Peyer's patch (tissue), 4 donors: ENCODE measurements at regions not wholly inside any gene's neighbourhood (a gene's known extent, or its start where the extent isn't known, plus 50 kb on each side); places are given as distances from the start of the nearest gene placed in this dataset.

Source experiments
- POLR2A ChIP-seq, 2 donors: fragments of 450-650 bp; IDR thresholded peaks; one replicate each; pipeline ENCODE4 v1.5.1; 2017; ENCODE audit warnings: antibody characterized with exemption in 2 of 2, mild to moderate bottlenecking in 2 of 2, moderate library complexity in 2 of 2
- TF ChIP-seq, protein P1 (sequence below), 6 experiments: fragments of 450-650 bp in 4 of 6; fragments of 200-600 bp in 2 of 6; sonication (generic) in 1 of 6; IDR thresholded peaks; one replicate each; pipeline ENCODE4 v1.5.1; 2017 to 2019; ENCODE audit warnings: antibody characterized with exemption in 6 of 6, mild to moderate bottlenecking in 3 of 6, moderate library complexity in 1 of 6

DNA sequence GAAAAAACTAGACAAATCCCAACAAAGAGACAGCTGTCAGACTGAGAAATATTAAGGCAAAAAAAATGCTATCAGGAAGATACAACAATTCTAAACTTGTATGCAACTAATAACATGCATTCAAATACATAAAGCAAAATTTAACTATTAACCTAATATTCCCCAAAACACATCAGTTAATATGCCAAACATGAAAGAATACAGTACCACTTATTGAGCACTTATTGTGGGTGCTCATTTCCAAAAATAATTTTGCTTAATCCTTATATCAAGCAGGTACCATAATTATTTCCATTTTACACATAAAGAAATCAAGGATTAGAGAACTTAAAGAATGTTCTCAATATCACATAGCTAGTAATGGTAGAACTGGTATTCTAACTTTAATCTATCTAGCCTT is 67.7 kb upstream of the HMGXB4 start:
- TF ChIP-seq, protein P1, sequence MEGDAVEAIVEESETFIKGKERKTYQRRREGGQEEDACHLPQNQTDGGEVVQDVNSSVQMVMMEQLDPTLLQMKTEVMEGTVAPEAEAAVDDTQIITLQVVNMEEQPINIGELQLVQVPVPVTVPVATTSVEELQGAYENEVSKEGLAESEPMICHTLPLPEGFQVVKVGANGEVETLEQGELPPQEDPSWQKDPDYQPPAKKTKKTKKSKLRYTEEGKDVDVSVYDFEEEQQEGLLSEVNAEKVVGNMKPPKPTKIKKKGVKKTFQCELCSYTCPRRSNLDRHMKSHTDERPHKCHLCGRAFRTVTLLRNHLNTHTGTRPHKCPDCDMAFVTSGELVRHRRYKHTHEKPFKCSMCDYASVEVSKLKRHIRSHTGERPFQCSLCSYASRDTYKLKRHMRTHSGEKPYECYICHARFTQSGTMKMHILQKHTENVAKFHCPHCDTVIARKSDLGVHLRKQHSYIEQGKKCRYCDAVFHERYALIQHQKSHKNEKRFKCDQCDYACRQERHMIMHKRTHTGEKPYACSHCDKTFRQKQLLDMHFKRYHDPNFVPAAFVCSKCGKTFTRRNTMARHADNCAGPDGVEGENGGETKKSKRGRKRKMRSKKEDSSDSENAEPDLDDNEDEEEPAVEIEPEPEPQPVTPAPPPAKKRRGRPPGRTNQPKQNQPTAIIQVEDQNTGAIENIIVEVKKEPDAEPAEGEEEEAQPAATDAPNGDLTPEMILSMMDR (IDR thresholded peaks at IDR 0.05): no peak
- TF ChIP-seq POLR2A (IDR thresholded peaks at IDR 0.05): no peak
